Gastrocnemius medialis (tissue), 4 donors: ENCODE measurements at regions not wholly inside any gene's neighbourhood (a gene's known extent, or its start where the extent isn't known, plus 50 kb on each side); places are given as distances from the start of the nearest gene placed in this dataset.

ENCODE experiments used
- CTCF ChIP-seq, 5 experiments: fragments of 450-650 bp in 3 of 5; fragments of 200-600 bp in 2 of 5; sonication (generic) in 2 of 5; IDR thresholded peaks in 4 of 5; conservative IDR thresholded peaks in 1 of 5; 1 replicate in 4 of 5; 2 replicates in 1 of 5; pipeline ENCODE4 v1.5.1; 2016 to 2019; ENCODE audit warnings: antibody characterized with exemption in 5 of 5, mild to moderate bottlenecking in 3 of 5, moderate library complexity in 3 of 5
- POLR2A ChIP-seq, 2 donors: fragments of 450-650 bp; IDR thresholded peaks; one replicate each; pipeline ENCODE4 v1.6.1; 2017; ENCODE audit warnings: antibody characterized with exemption in 2 of 2, mild to moderate bottlenecking in 2 of 2, moderate library complexity in 2 of 2

GRCh38 chr2:175804122-175804521 is 197.9 kb downstream of the LNPK start:
- TF ChIP-seq CTCF (IDR thresholded peaks at IDR 0.05 in 4 of 5, conservative IDR thresholded peaks at IDR 0.05 in 1 of 5): no peak
- TF ChIP-seq POLR2A (IDR thresholded peaks at IDR 0.05): no peak
